MM.1S (cell line): ENCODE measurements at regions not wholly inside any gene's neighbourhood (a gene's known extent, or its start where the extent isn't known, plus 50 kb on each side); places are given as distances from the start of the nearest gene placed in this dataset.

ENCODE experiments used
- DNase-seq: peaks from one replicate; pipeline ENCODE4 v3.0.0-alpha.2; 2015
- H2AFZ ChIP-seq: fragments of 300-600 bp; sonication (generic); 2 replicates; pipeline ENCODE4 v1.6.0; 2016; ENCODE audit warnings: antibody characterized with exemption, low read length
- H3F3A ChIP-seq: fragments of 300-600 bp; sonication (generic); 2 replicates; pipeline ENCODE4 v1.6.1; 2016; ENCODE audit warnings: mild to moderate bottlenecking, antibody characterized with exemption, low read length, moderate library complexity, mixed read lengths; ENCODE audit not compliant: insufficient read depth
- H3K27ac ChIP-seq: fragments of 300-600 bp; sonication (generic); 2 replicates; pipeline ENCODE4 v1.5.1; 2016; ENCODE audit warnings: mild to moderate bottlenecking, low read length
- H3K27me3 ChIP-seq: fragments of 300-600 bp; sonication (generic); replicated peaks from 2 replicates; pipeline ENCODE4 v1.6.0; 2016; ENCODE audit warnings: low read length; ENCODE audit not compliant: insufficient read depth
- H3K36me3 ChIP-seq: fragments of 300-600 bp; sonication (generic); replicated peaks from 2 replicates; pipeline ENCODE4 v1.6.1; 2016; ENCODE audit warnings: mild to moderate bottlenecking, low read length, mixed read lengths; ENCODE audit not compliant: insufficient read depth
- H3K4me1 ChIP-seq: fragments of 300-600 bp; sonication (generic); 2 replicates; pipeline ENCODE4 v1.6.1; 2016; ENCODE audit warnings: low read length, mixed read lengths
- H3K4me2 ChIP-seq: fragments of 300-600 bp; sonication (generic); 2 replicates; pipeline ENCODE4 v1.6.0; 2016; ENCODE audit warnings: low read depth, low read length
- H3K4me3 ChIP-seq: fragments of 300-600 bp; sonication (generic); 2 replicates; pipeline ENCODE4 v1.5.1; 2016; ENCODE audit warnings: low read length, mixed read lengths
- H3K79me2 ChIP-seq: fragments of 300-600 bp; sonication (generic); 2 replicates; pipeline ENCODE4 v1.6.1; 2016; ENCODE audit warnings: mixed run types, low read length, mixed read lengths
- H3K9ac ChIP-seq: fragments of 300-600 bp; sonication (generic); 2 replicates; pipeline ENCODE4 v1.6.1; 2016; ENCODE audit warnings: low read length, mixed read lengths
- H3K9me2 ChIP-seq: fragments of 300-600 bp; sonication (generic); replicated peaks from 2 replicates; pipeline ENCODE4 v1.6.1; 2016; ENCODE audit warnings: mild to moderate bottlenecking, low read length, mixed read lengths; ENCODE audit not compliant: insufficient read depth
- H3K9me3 ChIP-seq: fragments of 300-600 bp; sonication (generic); replicated peaks from 2 replicates; pipeline ENCODE4 v1.6.1; 2016; ENCODE audit warnings: mild to moderate bottlenecking, low read length, mixed read lengths; ENCODE audit not compliant: insufficient read depth
- H4K20me1 ChIP-seq: fragments of 300-600 bp; sonication (generic); 2 replicates; pipeline ENCODE4 v1.6.1; 2016; ENCODE audit warnings: mild to moderate bottlenecking, low read length, moderate library complexity, mixed read lengths; ENCODE audit not compliant: insufficient read depth
- CTCF ChIP-seq: fragments of 300-600 bp; sonication (generic); IDR thresholded peaks from 2 replicates; pipeline ENCODE4 v1.5.1; 2016; ENCODE audit warnings: antibody characterized with exemption, low read length, mixed read lengths
- EZH2 ChIP-seq: fragments of 300-600 bp; sonication (generic); optimal IDR thresholded peaks from 2 replicates; pipeline ENCODE3; 2017; ENCODE audit warnings: low read depth, mild to moderate bottlenecking, antibody characterized with exemption, low read length, mixed read lengths
- EZH2phosphoT487 ChIP-seq: fragments of 300-600 bp; sonication (generic); IDR thresholded peaks from 2 replicates; pipeline ENCODE4 v1.6.1; 2018; ENCODE audit warnings: antibody characterized with exemption, low read length

DNA sequence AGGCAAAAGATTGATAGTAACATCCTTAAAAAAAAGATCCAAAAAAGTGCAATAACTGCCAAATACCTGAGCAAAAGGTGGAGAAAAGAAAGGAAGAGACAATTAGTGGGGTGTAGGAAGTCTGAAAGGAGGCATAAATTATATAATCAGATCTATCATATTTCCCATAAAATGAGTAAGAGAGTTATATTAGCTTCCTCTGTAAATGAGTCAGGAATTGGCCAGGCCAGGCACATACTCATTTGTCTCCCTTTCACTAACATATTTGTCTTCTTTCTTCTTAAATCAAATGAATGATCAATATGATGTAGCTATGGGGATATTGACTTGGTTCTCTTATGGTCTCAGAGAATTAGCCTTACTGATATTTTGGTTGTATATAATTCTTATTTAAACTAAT, 292.3 kb upstream of the CADM2 start:
- Histone ChIP-seq H3K9me2 (no peaks in the 10 kb centered on the region), H3F3A (no peaks in the 10 kb centered on the region), H3K4me3 (no peak overlapping the region), H2AFZ (no peak overlapping the region), H3K4me2 (no peak overlapping the region), H3K27ac (no peak overlapping the region), H3K4me1 (no peaks in the 10 kb centered on the region), H3K9ac (no peak overlapping the region), H3K79me2 (no peaks in the 10 kb centered on the region), H3K36me3 (no peaks in the 10 kb centered on the region), H3K9me3 (no peaks in the 10 kb centered on the region), H3K27me3 (no peaks in the 10 kb centered on the region), H4K20me1 (no peaks in the 10 kb centered on the region)
- TF ChIP-seq EZH2, result no peak
- TF ChIP-seq EZH2phosphoT487, result no peak
- TF ChIP-seq CTCF, result no peak
- DNase-seq, result no peak

- DNase-seq, result no peak
- no peaks in the 10 kb centered on the region for H3K9me3 ChIP-seq
- no peaks in the 10 kb centered on the region for H3F3A ChIP-seq
- no peaks in the 10 kb centered on the region for H3K4me1 ChIP-seq
- no peaks in the 10 kb centered on the region for H4K20me1 ChIP-seq
- TF ChIP-seq EZH2phosphoT487, result no peak
- TF ChIP-seq CTCF, result no peak
- no peak for TF ChIP-seq EZH2
- no peak overlapping the region for H2AFZ ChIP-seq
- H3K27me3 ChIP-seq, result no peaks in the 10 kb centered on the region
- H3K9me2 ChIP-seq, result no peaks in the 10 kb centered on the region
- H3K79me2 ChIP-seq, result no peaks in the 10 kb centered on the region
- H3K9ac ChIP-seq, result no peak overlapping the region
- no peak overlapping the region for H3K4me3 ChIP-seq
- no peaks in the 10 kb centered on the region for H3K36me3 ChIP-seq
- no peak overlapping the region for H3K4me2 ChIP-seq
- no peak overlapping the region for H3K27ac ChIP-seq
These were observed 279.6 kb upstream of the CADM2 start for GRCh38 chr3:84679211-84679610.

DNA sequence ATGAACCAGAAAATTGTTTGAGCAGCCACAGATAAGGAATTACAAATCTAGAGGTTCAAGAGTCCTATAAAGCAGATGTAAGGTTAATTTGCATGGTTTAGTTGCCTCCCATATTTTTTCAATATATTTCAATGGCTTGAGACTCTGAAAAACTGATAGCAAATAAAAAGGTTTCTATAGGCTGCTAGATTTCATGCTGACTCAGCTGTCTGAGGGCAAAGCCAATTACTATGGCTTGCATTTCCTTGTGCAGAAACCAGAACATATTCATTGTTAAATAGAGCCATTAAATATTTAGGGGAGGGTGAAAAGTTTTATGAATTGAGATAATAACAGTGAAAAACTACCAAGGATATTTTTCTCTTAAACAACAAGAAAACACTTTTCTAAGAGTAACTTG, 278.1 kb upstream of the CADM2 start:
- Histone ChIP-seq H3K4me3 (no peak overlapping the region), H3K9me3 (no peaks in the 10 kb centered on the region), H3K79me2 (no peaks in the 10 kb centered on the region), H3K4me2 (no peak overlapping the region), H3K27ac (no peak overlapping the region), H3K36me3 (no peaks in the 10 kb centered on the region), H2AFZ (no peak overlapping the region), H3F3A (no peaks in the 10 kb centered on the region), H3K9ac (no peak overlapping the region), H4K20me1 (no peaks in the 10 kb centered on the region), H3K4me1 (no peaks in the 10 kb centered on the region), H3K27me3 (no peaks in the 10 kb centered on the region), H3K9me2 (no peaks in the 10 kb centered on the region)
- no peak for TF ChIP-seq EZH2phosphoT487
- TF ChIP-seq CTCF, result no peak
- no peak for TF ChIP-seq EZH2
- no peak for DNase-seq
